NCI-H748 (cell line): ENCODE measurements at regions not wholly inside any gene's neighbourhood (a gene's known extent, or its start where the extent isn't known, plus 50 kb on each side); places are given as distances from the start of the nearest gene placed in this dataset.

Experiments used
- DNase-seq: peaks from one replicate; lab custom pipeline; 2025; ENCODE audit not compliant: unreplicated experiment; lab: John Stamatoyannopoulos, UW

DNA sequence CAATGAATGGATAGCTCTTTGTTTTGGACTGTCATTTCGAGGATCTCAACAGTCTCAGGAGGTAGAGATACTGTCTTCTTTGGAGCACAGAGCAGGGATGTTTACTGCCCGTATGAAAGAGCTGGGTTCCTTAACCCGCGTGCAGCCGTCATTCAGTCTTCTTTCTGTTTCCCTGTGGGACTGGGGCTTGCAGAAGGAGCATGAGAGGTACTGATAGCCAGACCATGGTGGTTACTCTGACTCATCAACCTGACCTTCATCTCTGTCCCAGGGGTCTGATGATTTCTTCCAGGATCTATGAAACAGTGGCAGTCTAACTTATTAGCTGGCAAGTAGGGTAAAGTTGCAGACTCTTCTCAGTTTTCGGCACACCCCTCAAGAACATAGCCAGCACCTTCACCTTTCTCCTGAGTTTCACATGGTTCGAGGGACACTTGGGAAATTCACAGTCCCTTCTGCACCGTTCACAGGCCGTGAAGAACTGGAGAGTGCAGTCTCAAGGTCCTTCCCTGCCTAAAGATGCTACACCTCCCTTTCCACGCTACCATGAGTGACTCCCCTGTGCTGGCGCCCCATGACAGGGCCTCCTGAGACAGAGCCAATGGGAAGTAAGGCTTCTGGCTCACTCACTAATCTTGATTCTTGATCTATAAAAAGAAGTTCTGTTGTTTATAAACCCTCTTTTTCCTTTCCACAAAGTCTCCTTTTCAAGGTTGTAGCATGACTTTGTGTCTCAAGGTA lies 226.2 kb downstream of the MC4R start:
- no peak for DNase-seq

DNA sequence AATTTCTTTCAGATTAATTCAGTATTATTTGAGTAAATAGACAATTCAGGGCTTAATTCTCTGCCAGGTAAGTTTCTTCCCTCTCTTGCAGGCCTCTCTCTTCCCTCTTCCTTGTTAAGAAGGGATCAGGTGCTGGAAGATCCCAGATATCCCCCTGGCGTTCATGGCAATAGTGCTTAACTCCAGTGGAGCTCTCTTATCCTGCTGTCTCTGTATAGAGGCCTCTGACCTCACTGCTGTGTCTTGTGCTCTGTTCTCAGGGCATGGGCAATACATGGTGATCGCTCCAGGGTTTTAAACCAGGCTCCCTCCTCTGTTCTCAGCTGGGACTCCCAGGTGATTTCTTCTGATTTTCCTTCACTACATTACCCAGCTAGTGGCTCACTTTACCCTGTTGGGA lies 226.8 kb downstream of the MC4R start:
- DNase-seq: no peak

DNA sequence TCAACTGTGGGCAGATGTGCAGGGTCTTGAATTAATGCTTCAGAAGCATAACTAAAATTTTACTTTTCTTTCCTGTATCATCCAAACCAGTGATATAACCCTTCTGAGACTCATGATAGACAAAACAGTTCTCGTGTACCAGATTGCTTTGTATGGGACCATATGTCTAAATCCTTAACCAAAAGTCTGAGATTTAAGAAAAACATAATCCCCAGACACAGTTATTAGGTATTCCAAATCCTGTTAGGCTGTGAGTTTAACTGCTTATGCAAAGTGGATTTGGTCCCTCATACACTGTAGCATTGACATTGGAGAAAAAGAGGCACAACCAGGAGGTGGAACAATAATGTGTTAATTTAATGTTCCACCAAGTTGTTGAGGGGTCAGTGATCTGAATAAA lies 235.0 kb downstream of the PMAIP1 start:
- no peak for DNase-seq

DNA sequence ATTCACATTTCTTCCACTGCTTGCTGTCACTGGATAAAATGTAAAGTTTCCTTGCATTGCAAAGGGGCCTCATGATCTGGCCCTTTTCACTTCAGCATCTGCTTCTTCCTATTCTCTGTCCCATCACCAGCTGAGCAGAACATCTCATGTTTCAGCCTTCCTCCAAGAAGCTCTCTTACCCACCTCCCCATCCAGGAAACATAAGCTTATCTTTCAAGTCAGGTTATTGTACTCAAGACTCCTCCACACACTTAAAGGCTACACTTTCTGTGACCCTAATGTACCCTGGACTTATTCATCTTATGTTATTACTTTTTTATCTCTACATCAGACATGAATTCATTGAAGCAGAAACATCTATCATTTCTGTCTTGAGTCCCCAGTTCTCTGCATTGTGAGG lies 230.5 kb downstream of the PMAIP1 start:
- DNase-seq: no peak

DNA sequence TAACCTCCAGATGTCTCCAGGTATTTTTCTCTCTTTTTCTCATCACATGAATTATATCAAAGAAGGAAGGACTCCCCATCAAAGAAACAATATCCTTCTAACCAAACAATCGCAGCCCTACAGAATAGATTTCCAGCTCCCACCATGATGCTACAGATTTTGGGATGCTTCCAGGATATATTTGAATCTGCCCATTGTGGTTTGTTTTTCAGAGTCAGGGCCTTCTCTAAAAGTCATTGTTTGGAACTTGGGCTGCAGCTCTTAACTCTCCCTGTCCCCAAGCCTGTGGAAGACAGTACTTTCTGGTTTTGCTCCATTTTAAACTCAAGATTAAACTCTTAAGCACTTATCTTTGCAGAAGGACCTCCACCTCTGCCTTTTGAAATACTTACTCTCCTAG lies 223.2 kb downstream of the PMAIP1 start:
- no peak for DNase-seq

DNA sequence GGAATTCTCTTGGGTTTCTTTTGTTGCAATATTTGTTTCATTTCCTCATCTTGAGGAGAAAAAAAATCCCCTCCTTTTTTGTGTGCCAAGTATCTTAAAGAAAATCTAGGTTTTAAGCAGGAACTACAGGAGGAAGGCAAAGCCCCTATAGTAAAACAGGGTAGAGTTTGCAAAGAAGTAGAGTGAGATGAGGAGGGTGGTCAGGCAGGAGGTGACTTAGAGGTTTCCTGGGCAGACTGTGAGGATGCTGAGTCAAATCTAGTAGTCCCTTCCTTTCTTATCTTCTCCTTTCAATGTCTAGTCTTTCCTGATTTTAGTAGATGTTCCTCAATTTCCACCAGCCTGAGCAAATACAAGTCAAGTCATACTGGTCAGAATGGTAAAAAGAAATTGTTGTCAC lies 222.5 kb downstream of the PMAIP1 start:
- DNase-seq: no peak

DNA sequence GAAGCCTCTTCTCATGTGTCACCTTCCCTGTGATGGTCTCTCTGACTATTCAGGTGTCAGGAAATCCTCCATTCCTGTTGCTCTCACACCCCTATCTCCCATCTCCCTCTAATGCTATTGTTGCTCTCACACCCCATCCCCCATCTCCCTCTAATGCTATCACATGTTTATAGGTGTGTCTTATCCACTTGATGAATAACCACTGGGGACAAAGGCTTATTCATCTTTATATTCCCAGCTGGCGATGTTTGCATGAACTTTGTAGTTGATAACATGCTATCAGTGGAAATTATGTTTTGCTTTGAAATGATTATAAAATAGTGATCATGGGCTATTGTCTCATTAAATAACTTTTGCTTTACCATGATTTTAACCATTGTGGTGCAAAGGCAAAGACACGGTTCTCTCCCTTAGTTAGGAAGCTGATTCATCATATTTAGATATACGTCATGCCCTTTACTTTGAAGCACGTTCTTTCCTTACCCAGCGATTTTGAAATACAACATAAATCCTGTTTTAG lies 220.5 kb downstream of the PMAIP1 start:
- peak; percentile 73 for DNase-seq

DNA sequence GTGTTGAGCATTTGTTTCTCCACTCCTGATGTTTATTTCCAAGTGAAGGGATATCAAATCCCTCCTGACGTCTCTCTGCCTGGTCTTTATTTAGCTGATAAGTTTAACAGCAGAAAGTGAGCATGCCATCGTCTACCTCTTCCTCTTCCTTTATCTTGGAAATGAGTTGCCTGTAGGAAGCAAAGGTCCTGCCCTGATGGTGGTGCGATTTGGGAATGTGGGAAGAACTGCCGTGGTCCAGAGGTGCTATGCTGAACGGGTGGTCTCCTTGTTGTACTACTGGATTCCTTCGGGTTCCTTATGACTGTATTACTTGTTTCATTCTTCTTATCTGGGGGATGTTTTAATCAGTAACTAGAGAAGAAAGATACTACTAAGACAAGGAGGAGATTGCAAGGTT lies 217.5 kb downstream of the PMAIP1 start:
- DNase-seq: no peak

DNA sequence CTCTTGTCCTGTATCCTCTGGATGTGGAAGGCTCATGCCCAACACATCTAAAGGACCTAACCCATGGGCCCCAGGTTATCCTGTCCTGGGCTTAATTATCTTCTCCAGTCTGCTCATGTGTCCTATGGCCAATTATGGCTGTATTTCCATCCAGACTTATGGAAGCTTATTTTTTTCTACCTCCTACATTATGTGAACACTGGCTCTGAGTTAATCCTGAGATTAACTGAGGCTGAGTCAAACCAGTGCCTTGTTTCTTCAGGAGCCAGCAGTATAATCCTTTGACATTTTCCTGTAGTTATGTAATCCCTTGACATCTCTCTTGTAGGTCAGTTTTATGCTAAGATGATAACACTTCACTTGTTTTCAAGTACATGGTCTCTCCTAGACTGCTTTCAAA lies 213.6 kb downstream of the PMAIP1 start:
- no peak for DNase-seq

DNA sequence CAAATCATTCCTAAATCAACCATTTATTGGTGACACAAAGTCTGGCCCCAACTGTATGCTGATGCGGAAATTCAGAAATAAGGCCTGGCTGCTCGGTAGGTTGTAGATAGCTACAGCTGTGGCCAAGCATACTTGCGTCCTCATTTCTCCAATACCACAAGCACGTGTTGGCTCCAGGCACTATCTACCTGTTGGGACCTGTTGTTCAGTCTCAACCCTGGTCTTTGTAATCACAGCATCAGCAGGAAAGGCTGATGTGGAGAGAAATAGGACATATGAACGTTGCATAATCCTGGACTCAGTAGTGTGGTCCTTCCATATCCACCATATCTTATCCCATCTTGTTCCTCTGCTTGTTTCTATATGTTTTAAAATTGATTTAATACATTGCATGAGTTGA lies 212.6 kb downstream of the PMAIP1 start:
- no peak for DNase-seq

DNA sequence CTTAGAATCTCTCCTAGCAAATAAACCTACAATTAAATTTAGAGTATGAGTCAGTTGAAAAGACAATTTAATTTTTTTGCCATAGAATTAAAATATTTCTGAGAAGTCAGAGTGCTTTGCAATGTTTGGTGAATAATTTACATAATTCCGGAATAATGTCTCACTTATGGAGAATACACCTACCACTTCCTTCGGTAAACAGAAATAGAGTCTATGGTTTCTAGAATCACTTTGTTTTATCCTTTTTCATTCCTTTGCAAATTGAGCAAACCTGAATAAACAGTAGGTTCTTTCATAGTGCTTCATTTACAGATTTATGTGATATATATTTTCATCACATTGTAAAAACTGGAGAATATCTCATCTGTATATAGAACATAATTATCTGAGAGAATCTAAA lies 211.7 kb downstream of the PMAIP1 start:
- no peak for DNase-seq

DNA sequence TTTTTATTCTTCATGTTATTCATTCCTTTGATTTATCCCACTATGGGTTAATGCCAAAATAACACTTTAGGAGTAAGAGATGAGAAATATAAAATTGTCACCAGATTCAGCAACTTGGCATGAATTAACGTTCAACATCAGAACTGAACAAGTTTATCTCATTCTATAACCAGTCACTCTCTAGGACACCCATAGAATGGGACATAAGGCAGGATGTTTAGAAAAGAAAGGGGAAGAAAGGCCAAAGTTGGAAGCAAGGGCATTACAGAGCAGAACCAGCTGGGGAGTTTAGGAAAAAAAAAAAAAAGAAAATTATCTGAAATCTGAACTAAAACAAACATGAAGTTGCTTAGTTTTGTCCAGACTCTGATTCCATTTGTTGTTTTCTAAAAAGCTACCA lies 211.0 kb downstream of the PMAIP1 start:
- no peak for DNase-seq

DNA sequence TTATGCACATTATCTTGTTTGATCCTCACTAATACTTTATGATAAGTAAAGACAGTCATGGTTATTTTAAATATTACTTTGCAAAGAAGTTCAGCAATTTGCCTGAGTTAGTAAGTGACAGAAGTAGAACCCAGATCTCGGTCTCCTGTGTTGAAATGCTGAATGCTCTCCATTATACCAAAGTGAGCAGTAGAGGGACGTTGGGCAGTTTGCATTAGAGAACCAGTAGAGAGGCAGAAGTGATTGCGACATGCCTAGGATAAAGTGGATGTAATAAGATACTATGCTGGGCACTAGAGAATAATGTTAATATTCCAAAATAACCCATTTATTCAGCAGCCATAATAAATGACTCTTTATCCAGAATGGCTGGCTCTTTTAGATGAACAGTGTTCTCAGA lies 201.0 kb downstream of the PMAIP1 start:
- DNase-seq: no peak

DNA sequence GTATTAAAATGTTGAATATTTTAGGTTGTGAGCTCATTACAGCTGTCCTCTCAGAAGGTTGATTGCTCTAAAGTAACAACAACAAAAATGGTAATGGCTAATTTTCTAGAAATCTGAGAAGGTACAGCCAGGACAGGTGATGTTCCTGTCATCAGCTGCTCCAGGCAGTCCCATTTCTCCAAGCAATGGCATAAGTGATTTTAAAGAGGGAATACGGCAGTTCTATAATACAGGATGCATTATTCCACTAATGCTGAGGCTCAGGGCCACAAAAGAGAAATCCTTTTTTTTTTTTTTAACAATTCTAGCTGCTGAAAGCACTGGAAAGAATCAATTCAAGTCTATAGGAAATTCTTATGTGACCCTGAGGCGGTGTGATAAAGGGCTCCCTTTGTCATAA lies 199.9 kb downstream of the PMAIP1 start:
- DNase-seq: peak; percentile 55

DNA sequence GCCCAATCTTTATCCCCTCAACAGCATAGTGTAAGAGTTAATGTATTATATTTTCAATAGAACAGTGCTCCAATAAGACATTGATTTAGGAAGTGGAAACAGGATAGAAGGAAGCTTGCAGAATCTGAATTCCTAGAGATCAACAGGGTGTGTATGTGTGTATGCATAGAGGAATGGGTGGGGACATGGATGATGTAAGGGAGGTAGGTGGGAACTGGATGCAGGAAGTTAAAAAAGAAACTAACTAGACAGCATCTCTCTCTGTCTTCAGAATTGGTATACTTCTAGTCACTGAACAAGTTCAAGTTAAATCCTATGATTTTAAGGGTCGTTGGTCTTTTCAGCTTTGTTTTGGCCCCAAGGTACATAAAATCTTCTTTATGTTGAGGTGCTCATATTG lies 196.6 kb downstream of the PMAIP1 start:
- DNase-seq: no peak

DNA sequence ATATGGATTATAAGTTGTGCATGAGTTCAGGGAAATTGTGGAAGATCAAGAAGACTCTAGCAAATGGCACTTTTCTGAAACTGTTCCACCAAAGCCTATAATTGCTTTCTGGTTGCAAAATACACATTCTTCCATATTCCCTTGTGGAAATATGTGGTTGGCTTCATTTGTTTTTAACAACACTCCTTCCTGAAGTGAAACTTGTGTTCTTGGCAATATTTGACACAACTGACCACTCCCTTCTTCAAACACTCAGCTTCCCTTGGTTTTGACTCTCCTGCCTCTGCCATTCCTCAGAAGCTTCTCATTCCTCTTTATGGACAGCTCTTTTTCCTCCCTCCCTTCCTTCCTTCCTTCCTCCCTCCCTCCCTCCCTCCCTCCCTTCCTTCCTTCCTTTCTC lies 192.3 kb downstream of the PMAIP1 start:
- DNase-seq: no peak

DNA sequence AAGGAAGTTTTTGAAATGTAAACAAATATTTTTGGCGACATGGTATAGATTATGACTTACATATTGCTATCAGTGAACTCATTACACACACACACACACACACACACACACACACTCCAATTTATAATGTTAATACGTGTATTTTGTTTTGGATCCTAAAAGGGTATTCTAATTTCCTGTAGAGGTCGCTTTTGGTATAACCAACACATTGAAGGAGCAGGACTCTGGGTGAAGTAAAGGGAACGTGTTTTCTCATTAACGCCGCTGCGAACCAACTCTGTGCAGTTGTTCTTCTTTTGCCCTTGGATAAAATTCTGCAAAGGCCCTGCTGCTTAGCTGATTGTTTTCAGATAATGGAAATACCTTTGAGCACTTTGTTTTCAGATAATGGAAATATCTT lies 190.4 kb downstream of the PMAIP1 start:
- DNase-seq: peak; percentile 58

DNA sequence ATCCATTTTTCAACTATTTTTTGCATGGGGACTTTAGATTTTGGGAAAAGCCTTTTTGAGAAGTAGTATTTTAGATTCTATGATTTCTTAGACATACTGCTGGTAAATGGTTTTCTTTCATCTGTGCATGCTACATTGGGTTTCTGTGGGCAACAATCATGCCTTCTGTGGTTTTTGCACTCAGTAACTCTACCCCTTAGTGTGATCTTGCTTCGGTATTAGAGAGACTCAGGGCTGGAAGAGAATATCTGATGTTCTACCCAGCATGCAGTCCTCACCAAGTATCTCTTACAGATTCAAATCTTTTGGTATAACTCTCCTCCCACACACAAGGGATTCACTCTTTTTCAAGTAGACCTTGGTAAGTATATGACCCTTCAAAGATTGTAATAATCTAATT lies 183.0 kb downstream of the PMAIP1 start:
- DNase-seq: no peak

DNA sequence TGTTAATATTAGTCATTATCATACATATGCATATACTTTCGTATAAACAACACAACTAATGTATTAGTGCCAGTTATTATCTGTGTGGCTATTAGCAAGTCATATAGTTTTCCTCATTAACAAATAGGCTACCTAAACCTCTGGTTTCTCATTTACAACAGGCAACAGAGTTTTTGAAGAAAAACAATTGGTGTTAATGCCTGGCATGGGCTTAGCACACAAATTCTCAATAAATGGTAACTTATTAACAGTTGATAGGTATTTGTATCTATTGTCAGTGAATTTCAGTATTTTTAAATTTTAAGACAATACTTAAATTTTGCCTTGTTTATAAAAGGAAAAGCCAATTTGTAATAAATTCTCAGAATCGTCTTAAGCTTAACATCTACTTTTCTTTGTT lies 182.5 kb downstream of the PMAIP1 start:
- no peak for DNase-seq

DNA sequence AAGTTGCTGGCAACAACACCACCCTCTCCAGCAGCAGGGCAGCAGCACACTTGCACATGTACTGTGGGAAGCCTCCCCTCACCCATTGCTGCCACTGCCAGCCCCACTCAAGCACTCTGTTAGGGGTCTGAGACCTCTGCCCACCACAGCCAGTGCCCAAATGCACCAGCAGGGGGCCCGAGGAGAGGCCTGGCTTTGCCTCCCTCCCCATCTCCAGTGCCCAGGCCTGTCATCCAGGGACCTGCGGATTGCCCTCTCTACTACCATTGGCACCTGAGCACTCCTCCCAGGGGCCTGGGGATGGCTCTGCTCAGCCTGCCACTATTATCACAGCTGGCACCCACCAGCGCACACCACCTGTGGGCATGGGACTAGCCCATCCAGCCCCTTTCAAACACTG lies 175.7 kb downstream of the PMAIP1 start:
- DNase-seq: no peak

DNA sequence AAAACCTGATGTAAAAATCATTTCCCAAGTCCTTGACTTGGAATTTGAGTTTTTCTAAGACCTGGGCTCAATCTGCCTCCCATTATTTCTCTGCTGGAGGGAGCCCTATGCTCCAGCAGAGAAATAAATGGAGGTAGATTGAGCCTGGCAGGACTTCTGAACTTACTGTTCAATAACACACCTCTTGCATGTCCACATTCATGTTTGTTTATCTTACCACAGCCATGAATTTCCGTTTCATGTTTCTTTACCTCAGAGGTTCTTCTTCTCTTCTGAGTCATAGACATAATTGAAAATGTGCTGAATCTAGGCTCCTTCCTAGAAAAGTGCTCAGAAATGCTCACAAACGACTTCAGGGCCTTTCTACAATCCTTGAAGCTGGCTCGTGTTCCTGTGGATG lies 170.8 kb downstream of the PMAIP1 start:
- no peak for DNase-seq

DNA sequence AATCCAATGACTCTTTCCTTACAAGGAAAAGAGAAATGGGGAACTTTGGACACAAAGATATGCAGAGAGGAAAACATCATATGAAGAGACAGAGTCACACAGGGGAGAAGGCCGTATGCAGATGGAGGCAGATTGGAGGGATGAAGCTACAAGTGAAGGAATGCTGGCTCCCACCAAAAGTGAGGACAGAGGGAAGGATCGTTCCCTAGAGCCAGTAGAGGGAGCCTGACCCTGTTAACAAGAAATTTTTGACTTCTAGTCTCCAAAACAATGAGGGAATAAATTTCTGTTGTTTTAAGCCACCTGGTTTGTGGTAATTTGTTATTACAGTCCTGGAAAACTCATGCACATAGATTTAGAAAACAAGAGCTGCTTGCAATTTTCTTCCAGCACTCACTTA lies 169.3 kb downstream of the PMAIP1 start:
- no peak for DNase-seq
